PC-9 (cell line): ENCODE measurements at regions not wholly inside any gene's neighbourhood (a gene's known extent, or its start where the extent isn't known, plus 50 kb on each side); places are given as distances from the start of the nearest gene placed in this dataset.

ENCODE experiments used
- BruUV-seq: library from RNA; stranded (reverse); fragments of 400-500 nt; replicated peaks from 2 replicates; lab custom pipeline; 2021; lab: Mats Ljungman, UMichigan
- CTCF ChIA-PET: fragments of 300-600 bp; sonication (Branson Sonifier 250); formaldehyde crosslinking; loops from one replicate; lab custom pipeline; 2022; ENCODE audit warnings: antibody characterized with exemption; lab: Charles Lee
- POLR2A ChIA-PET: fragments of 300-600 bp; sonication (Branson Sonifier 250); formaldehyde crosslinking; loops from one replicate; lab custom pipeline; 2022; ENCODE audit warnings: antibody characterized with exemption; ENCODE audit not compliant: unreplicated experiment; lab: Charles Lee
- DNase-seq, 2 experiments: peaks; one replicate each; pipeline versions ENCODE4 v3.0.0 to v3.0.0-alpha.2; 2015 to 2022; ENCODE audit warnings: mixed read lengths in 1 of 2
- H2AFZ ChIP-seq: fragments of 200-600 bp; sonication (generic); 2 replicates; pipeline ENCODE4 v1.8.1; 2017; ENCODE audit warnings: antibody characterized with exemption
- H3F3A ChIP-seq: fragments of 200-600 bp; sonication (generic); 2 replicates; pipeline ENCODE4 v1.8.1; 2017; ENCODE audit warnings: antibody characterized with exemption, mild to moderate bottlenecking, low read depth; ENCODE audit not compliant: insufficient read depth
- H3K27ac ChIP-seq: fragments of 200-600 bp; sonication (generic); 2 replicates; pipeline ENCODE4 v1.6.1; 2016; ENCODE audit warnings: mixed run types
- H3K27me3 ChIP-seq: fragments of 200-600 bp; sonication (generic); 2 replicates; pipeline ENCODE4 v1.6.1; 2016; ENCODE audit warnings: low read depth, mixed run types; ENCODE audit not compliant: insufficient read depth
- H3K36me3 ChIP-seq: fragments of 200-600 bp; sonication (generic); 2 replicates; pipeline ENCODE4 v1.6.1; 2016; ENCODE audit warnings: low read depth, mixed run types
- H3K4me1 ChIP-seq: fragments of 200-600 bp; sonication (generic); replicated peaks from 2 replicates; pipeline ENCODE4 v1.6.1; 2016; ENCODE audit warnings: mixed run types; ENCODE audit not compliant: insufficient read depth
- H3K4me2 ChIP-seq: fragments of 200-600 bp; sonication (generic); 2 replicates; pipeline ENCODE4 v1.6.1; 2017; ENCODE audit warnings: mixed run types
- H3K4me3 ChIP-seq: fragments of 200-600 bp; sonication (generic); 2 replicates; pipeline ENCODE4 v1.6.1; 2016; ENCODE audit warnings: mixed run types
- H3K79me2 ChIP-seq: fragments of 200-600 bp; sonication (generic); 2 replicates; pipeline ENCODE4 v1.6.1; 2017; ENCODE audit warnings: low read depth, mixed run types
- H3K9me2 ChIP-seq: fragments of 200-600 bp; sonication (generic); 2 replicates; pipeline ENCODE4 v1.8.1; 2017; ENCODE audit warnings: mild to moderate bottlenecking; ENCODE audit not compliant: insufficient read depth
- H3K9me3 ChIP-seq: fragments of 200-600 bp; sonication (generic); 2 replicates; pipeline ENCODE4 v1.8.1; 2016; ENCODE audit warnings: low read depth; ENCODE audit not compliant: insufficient read depth
- H4K20me1 ChIP-seq: fragments of 200-600 bp; sonication (generic); 2 replicates; pipeline ENCODE4 v1.8.1; 2017; ENCODE audit not compliant: insufficient read depth
- CTCF ChIP-seq: fragments of 200-600 bp; sonication (generic); conservative IDR thresholded peaks from 2 replicates; pipeline ENCODE4 v1.6.1; 2017; ENCODE audit warnings: mixed run types, antibody characterized with exemption, mild to moderate bottlenecking, moderate library complexity
- EZH2 ChIP-seq: fragments of 200-600 bp; sonication (generic); IDR thresholded peaks from 2 replicates; pipeline ENCODE4 v1.8.0; 2017; ENCODE audit warnings: antibody characterized with exemption, low read depth
- intact Hi-C: fragments of 100-400 bp; cut with micrococcal nuclease; formaldehyde crosslinking; loops from one replicate; pipeline ENCODE4 v1.10.0; 2022; ENCODE audit not compliant: unreplicated experiment

GRCh38 chr13:74708629-74709028 is 574.4 kb upstream of the KLF12 start:
- no peak overlapping the region for H3K27ac ChIP-seq
- no peaks in the 10 kb centered on the region for H3K27me3 ChIP-seq
- no peaks in the 10 kb centered on the region for H3F3A ChIP-seq
- no peaks in the 10 kb centered on the region for H3K36me3 ChIP-seq
- CTCF ChIA-PET, result no interaction called here
- no peaks in the 10 kb centered on the region for H3K4me1 ChIP-seq
- H3K4me2 ChIP-seq, result no peak overlapping the region
- intact Hi-C loops, result no loop called here
- TF ChIP-seq EZH2 (no peak), CTCF (no peak)
- no TSS peak for BruUV-seq
- H2AFZ ChIP-seq, result no peak overlapping the region
- POLR2A ChIA-PET, result no interaction called here
- no peak overlapping the region for H3K4me3 ChIP-seq
- no peaks in the 10 kb centered on the region for H3K9me2 ChIP-seq
- H3K9me3 ChIP-seq, result no peaks in the 10 kb centered on the region
- no peaks in the 10 kb centered on the region for H4K20me1 ChIP-seq
- DNase-seq, result no peak
- H3K79me2 ChIP-seq, result no peaks in the 10 kb centered on the region

- TF ChIP-seq CTCF (no peak), EZH2 (no peak)
- ChIA-PET CTCF (no interaction called here), POLR2A (no interaction called here)
- Histone ChIP-seq H3K4me3 (no peak overlapping the region), H3K9me3 (no peaks in the 10 kb centered on the region), H3K9me2 (no peaks in the 10 kb centered on the region), H2AFZ (no peak overlapping the region), H4K20me1 (no peaks in the 10 kb centered on the region), H3K27ac (no peak overlapping the region), H3K4me2 (no peak overlapping the region), H3K4me1 (no peaks in the 10 kb centered on the region), H3K79me2 (no peaks in the 10 kb centered on the region), H3K27me3 (no peaks in the 10 kb centered on the region), H3F3A (no peaks in the 10 kb centered on the region), H3K36me3 (no peaks in the 10 kb centered on the region)
- intact Hi-C loops, result no loop called here
- BruUV-seq, result no TSS peak
- DNase-seq, result no peak
Measured at GRCh38 chr13:74707291-74707690, 573.1 kb upstream of the KLF12 start.

GRCh38 chr13:74706801-74707200 is 572.6 kb upstream of the KLF12 start:
- TF ChIP-seq EZH2 (no peak), CTCF (no peak)
- Histone ChIP-seq H3K4me3 (no peak overlapping the region), H3K9me2 (no peaks in the 10 kb centered on the region), H3K4me1 (no peaks in the 10 kb centered on the region), H3K27me3 (no peaks in the 10 kb centered on the region), H3K79me2 (no peaks in the 10 kb centered on the region), H3K36me3 (no peaks in the 10 kb centered on the region), H4K20me1 (no peaks in the 10 kb centered on the region), H3F3A (no peaks in the 10 kb centered on the region), H3K27ac (no peak overlapping the region), H3K4me2 (no peak overlapping the region), H3K9me3 (no peaks in the 10 kb centered on the region), H2AFZ (no peak overlapping the region)
- ChIA-PET CTCF (no interaction called here), POLR2A (no interaction called here)
- no peak for DNase-seq
- intact Hi-C loops, result no loop called here
- no TSS peak for BruUV-seq
